Kidney epithelial cell (primary cell): ENCODE measurements at regions not wholly inside any gene's neighbourhood (a gene's known extent, or its start where the extent isn't known, plus 50 kb on each side); places are given as distances from the start of the nearest gene placed in this dataset.

Experiments used
- DNase-seq: peaks from one replicate; pipeline ENCODE4 v3.0.0-alpha.2; 2010; ENCODE audit warnings: low read depth
- H3K27me3 ChIP-seq: 2 replicates; pipeline ENCODE4 v1.6.0; 2011; ENCODE audit warnings: low read length; ENCODE audit not compliant: control insufficient read depth, insufficient read depth
- H3K36me3 ChIP-seq: 2 replicates; pipeline ENCODE4 v1.5.1; 2011; ENCODE audit warnings: low read length; ENCODE audit not compliant: control insufficient read depth, insufficient read depth
- H3K4me3 ChIP-seq: 2 replicates; pipeline ENCODE4 v1.5.1; 2011; ENCODE audit warnings: low read depth, mild to moderate bottlenecking, control low read depth, low read length
- CTCF ChIP-seq: IDR thresholded peaks from 2 replicates; pipeline ENCODE4 v1.5.1; 2011; ENCODE audit warnings: mild to moderate bottlenecking, moderate library complexity, low read length, control low read depth, inconsistent platforms; ENCODE audit not compliant: insufficient read depth, poor library complexity, severe bottlenecking

GRCh38 chr11:109147726-109148125 lies 274.3 kb upstream of the C11orf87 start:
- TF ChIP-seq CTCF, result no peak
- Histone ChIP-seq H3K27me3 (no peaks in the 10 kb centered on the region), H3K4me3 (no peak overlapping the region), H3K36me3 (no peaks in the 10 kb centered on the region)
- DNase-seq, result no peak

- Histone ChIP-seq H3K27me3 (no peaks in the 10 kb centered on the region), H3K4me3 (no peak overlapping the region), H3K36me3 (no peaks in the 10 kb centered on the region)
- TF ChIP-seq CTCF, result no peak
- no peak for DNase-seq
Measured at GRCh38 chr11:109148669-109149068, 273.3 kb upstream of the C11orf87 start.

- Histone ChIP-seq H3K4me3 (no peak overlapping the region), H3K27me3 (no peaks in the 10 kb centered on the region), H3K36me3 (no peaks in the 10 kb centered on the region)
- TF ChIP-seq CTCF, result no peak
- no peak for DNase-seq
Measured at GRCh38 chr11:109150581-109150980, 271.4 kb upstream of the C11orf87 start.

GRCh38 chr11:109153836-109154235 lies 268.2 kb upstream of the C11orf87 start:
- DNase-seq, result no peak
- no peaks in the 10 kb centered on the region for H3K27me3 ChIP-seq
- no peak for TF ChIP-seq CTCF
- H3K4me3 ChIP-seq, result no peak overlapping the region
- H3K36me3 ChIP-seq, result no peaks in the 10 kb centered on the region

- H3K27me3 ChIP-seq, result no peaks in the 10 kb centered on the region
- TF ChIP-seq CTCF, result no peak
- H3K4me3 ChIP-seq, result no peak overlapping the region
- no peaks in the 10 kb centered on the region for H3K36me3 ChIP-seq
- no peak for DNase-seq
Measured at GRCh38 chr11:109155291-109155690, 266.7 kb upstream of the C11orf87 start.

GRCh38 chr11:109165035-109165434 lies 257.0 kb upstream of the C11orf87 start:
- Histone ChIP-seq H3K27me3 (no peaks in the 10 kb centered on the region), H3K36me3 (no peaks in the 10 kb centered on the region), H3K4me3 (no peak overlapping the region)
- no peak for DNase-seq
- TF ChIP-seq CTCF, result no peak
